ENCODE measurements at regions not wholly inside any gene's neighbourhood (a gene's known extent, or its start where the extent isn't known, plus 50 kb on each side); places are given as distances from the start of the nearest gene placed in this dataset.

DNA sequence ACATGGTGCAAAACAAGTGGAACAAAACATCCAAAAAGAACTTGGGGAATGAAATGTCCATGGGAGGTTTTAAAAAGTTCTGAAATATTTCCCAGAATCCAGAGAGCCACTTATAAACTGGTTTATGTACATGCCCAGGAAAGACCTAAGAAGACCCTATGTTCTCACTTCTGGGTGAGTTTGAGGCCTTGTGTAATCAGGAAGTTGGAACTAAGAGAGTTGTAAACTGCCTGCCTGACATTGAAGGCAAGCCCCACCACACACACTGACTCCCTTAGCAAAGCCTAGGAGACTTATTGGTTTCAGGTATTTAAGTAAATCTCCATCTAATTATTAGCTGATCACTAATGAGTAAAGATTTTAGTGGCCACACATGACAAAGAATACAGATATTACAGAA lies 142.5 kb downstream of the LRIG3 start:
- H3K27ac ChIP-seq, result no peak overlapping the region
- no peak for TF ChIP-seq Cebpa-rat (IDR thresholded peaks at IDR 0.05)
- H4K20me1 ChIP-seq, result no peaks in the 10 kb centered on the region
- no peak overlapping the region for H3K4me3 ChIP-seq
- H3K4me1 ChIP-seq, result peaks cover 0 to 6% (median 0%) of the 10 kb centered on the region in 10 experiments; a peak in 2 of 20 replicates
- no peak overlapping the region for H3K9ac ChIP-seq
- no peak overlapping the region for H3K4me2 ChIP-seq
- H3K27me3 ChIP-seq, result no peaks in the 10 kb centered on the region
- H3K9me3 ChIP-seq (replicated peaks in 1 of 11), result no peaks in the 10 kb centered on the region
- no peaks in the 10 kb centered on the region for H3K36me3 ChIP-seq

DNA sequence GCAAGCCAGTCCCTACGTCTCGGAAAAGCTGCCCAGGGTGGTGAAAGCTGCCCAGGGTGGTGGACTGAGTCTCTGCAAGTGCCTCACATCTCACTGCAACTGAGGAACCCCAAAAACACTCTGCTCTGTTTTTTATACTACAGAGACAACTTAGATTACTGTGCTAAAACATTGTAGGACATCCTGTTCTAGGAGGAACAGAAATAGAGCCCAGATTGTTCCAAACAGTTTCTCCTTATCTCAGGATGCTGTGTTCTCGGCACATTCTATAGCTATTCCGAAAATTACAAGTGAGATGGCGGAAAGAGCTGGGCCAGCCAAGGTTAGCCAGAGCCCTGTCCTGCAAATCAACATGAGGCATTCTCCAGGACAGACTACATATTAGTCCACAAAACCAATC lies 138.7 kb downstream of the LRIG3 start:
- H3K4me1 ChIP-seq, result no peaks in the 10 kb centered on the region
- no peak for TF ChIP-seq Cebpa-rat (IDR thresholded peaks at IDR 0.05)
- no peak overlapping the region for H3K27ac ChIP-seq

DNA sequence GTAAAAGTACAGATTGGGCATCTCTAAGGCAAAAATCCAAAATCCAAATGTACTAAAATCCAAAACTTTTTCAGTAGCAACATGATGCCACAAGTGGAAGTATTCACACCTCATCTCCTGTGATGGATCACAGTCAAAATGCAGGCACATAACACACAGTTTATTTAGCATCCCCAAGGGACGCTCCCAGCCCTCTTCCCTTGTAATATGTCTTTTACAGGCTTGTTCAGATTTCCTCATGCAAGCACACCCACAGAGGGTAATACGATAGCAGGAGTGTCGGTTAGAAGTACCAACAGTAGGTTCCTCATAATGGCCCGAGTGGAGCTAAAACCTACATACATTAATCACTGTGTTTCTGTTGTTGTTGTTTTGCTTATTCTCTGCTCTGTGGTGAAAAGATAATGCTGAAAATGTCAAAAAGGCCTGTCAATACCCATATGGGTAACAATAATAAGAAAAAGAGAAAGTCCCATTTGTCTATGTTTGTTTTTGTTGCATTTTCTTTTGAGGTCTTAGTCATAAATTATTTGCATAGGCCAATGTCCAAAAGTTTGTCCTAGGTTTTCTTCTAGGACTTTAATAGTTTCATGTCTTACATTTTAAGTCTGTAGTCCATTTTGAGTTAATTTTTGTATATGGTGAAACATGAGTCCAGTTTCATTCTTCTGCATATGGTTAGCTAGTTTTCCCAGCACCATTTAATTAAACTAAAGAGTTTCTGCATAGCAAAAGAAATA lies 133.1 kb downstream of the LRIG3 start:
- H3K9me3 ChIP-seq (replicated peaks in 1 of 11), result 0 out of 22 replicates have a peak, but pooled peaks cover 0 to 6% (median 0%) of the 10 kb centered on the region in 11 experiments
- no peak overlapping the region for H3K27ac ChIP-seq
- no peaks in the 10 kb centered on the region for H3K36me3 ChIP-seq
- no peaks in the 10 kb centered on the region for H4K20me1 ChIP-seq
- no peak overlapping the region for H3K9ac ChIP-seq
- no peak for TF ChIP-seq Cebpa-rat (IDR thresholded peaks at IDR 0.05)
- H3K4me3 ChIP-seq, result no peak overlapping the region
- no peaks in the 10 kb centered on the region for H3K27me3 ChIP-seq
- H3K4me2 ChIP-seq, result no peak overlapping the region
- no peaks in the 10 kb centered on the region for H3K4me1 ChIP-seq

More for the DNA sequence above, 138.7 kb downstream of the LRIG3 start:
- Histone ChIP-seq H3K9ac (no peak overlapping the region), H3K9me3 (replicated peaks in 1 of 11) (no peaks in the 10 kb centered on the region), H3K4me2 (no peak overlapping the region), H3K36me3 (no peaks in the 10 kb centered on the region), H3K4me3 (no peak overlapping the region), H4K20me1 (no peaks in the 10 kb centered on the region), H3K27me3 (no peaks in the 10 kb centered on the region)

DNA sequence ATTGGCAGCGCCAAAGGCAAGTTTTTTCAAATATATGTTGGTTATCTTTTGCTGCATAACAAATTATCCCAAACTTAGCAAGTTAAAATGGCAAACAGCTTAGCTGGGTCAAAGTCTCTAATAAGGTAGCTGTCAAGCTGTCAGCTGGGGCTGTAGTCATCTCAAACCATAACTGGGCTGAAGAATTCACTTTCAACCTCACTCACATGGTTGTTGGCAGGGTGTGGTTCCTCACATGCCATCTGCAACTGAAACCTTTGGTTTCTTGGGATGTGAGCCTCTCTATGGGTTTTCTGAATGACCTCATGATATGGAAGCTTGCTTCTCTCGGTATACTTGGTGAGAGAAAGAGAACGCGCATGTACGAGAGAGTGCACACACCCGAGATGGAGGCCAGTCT lies 125.4 kb downstream of the LRIG3 start:
- Histone ChIP-seq H3K4me3 (no peak overlapping the region), H3K9me3 (replicated peaks in 1 of 11) (peaks cover 4 to 14% (median 8%) of the 10 kb centered on the region in 11 experiments; a peak in 12 of 22 replicates), H3K36me3 (no peaks in the 10 kb centered on the region), H3K9ac (no peak overlapping the region), H4K20me1 (no peaks in the 10 kb centered on the region), H3K4me1 (peaks cover 0 to 2% (median 0%) of the 10 kb centered on the region in 10 experiments; a peak in 7 of 20 replicates), H3K27ac (no peak overlapping the region), H3K27me3 (no peaks in the 10 kb centered on the region), H3K4me2 (no peak overlapping the region)
- no peak for TF ChIP-seq Cebpa-rat (IDR thresholded peaks at IDR 0.05)

DNA sequence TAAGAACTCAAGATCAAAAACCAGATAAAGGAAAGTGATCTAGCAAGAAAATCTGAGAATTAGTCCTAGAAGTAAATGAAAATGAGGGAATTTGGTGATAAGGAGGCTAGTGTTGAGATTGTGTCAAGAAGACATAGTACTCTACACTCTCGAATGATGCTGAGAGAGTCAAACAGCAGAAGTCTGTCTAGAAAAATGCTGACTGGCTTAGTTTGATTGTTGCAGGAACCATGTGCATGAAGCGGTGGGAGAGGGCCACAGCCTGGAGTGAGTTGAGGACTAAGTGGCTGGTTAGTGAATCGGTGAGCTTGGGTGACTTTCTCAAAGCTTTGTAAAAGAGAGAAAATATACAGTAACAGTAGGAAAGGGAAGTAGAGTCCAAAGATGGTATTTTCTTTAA lies 124.5 kb downstream of the LRIG3 start:
- no peaks in the 10 kb centered on the region for H3K36me3 ChIP-seq
- H4K20me1 ChIP-seq, result no peaks in the 10 kb centered on the region
- peaks cover 4 to 14% (median 8%) of the 10 kb centered on the region in 11 experiments; a peak in 12 of 22 replicates for H3K9me3 ChIP-seq (replicated peaks in 1 of 11)
- no peak overlapping the region for H3K9ac ChIP-seq
- H3K27me3 ChIP-seq, result no peaks in the 10 kb centered on the region
- no peak overlapping the region for H3K4me2 ChIP-seq
- H3K4me3 ChIP-seq, result no peak overlapping the region
- no peak for TF ChIP-seq Cebpa-rat (IDR thresholded peaks at IDR 0.05)
- H3K4me1 ChIP-seq, result peaks cover 0 to 9% (median 0%) of the 10 kb centered on the region in 10 experiments; a peak in 7 of 20 replicates
- no peak overlapping the region for H3K27ac ChIP-seq

DNA sequence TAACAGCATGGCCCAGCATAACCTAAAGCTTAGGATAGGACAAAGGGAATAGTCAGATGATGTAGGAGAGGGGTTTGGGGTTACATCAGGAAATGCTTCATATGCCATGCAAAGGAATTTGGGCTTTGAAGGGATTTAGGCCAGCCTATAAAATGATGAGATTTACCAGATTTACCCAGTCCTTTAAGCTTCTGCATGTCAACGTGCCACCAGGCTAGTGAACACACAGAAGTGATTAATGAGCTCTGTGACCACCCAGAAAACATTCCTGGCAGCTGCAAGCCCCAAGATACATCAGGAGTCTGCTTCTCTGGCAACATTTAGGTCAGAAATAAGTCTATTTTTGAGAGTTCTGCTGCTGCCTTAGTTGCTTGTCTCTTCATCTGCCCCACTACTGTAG lies 118.3 kb downstream of the LRIG3 start:
- Histone ChIP-seq H3K4me2 (no peak overlapping the region), H3K27ac (no peak overlapping the region), H3K36me3 (no peaks in the 10 kb centered on the region), H4K20me1 (no peaks in the 10 kb centered on the region), H3K27me3 (no peaks in the 10 kb centered on the region), H3K9ac (no peak overlapping the region), H3K4me3 (no peak overlapping the region), H3K9me3 (replicated peaks in 1 of 11) (peaks cover 4 to 14% (median 8%) of the 10 kb centered on the region in 11 experiments; a peak in 12 of 22 replicates), H3K4me1 (peaks cover 0 to 9% (median 0%) of the 10 kb centered on the region in 10 experiments; a peak in 7 of 20 replicates)
- TF ChIP-seq Cebpa-rat (IDR thresholded peaks at IDR 0.05), result no peak

DNA sequence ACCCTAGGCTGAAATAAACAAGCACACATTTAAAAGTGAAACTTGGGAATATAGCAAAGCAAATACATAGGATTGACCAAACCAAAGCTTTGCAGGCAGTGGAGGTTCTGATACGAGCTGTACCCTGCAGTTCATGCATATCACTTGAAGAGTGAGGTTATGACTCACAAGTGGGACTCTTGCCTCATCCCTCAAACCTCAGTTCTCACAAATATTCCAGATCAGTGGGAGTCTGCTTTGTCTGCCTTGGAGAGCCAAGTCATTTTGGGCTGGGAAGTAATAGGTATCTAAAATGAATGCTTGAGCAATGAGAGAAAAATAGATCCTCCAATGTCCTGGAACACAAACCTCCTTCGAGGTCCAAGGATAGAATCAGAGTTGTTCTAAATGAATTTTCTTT lies 116.4 kb downstream of the LRIG3 start:
- Histone ChIP-seq H4K20me1 (no peaks in the 10 kb centered on the region), H3K9me3 (replicated peaks in 1 of 11) (peaks cover 0 to 8% (median 7%) of the 10 kb centered on the region in 11 experiments; a peak in 10 of 22 replicates), H3K27me3 (no peaks in the 10 kb centered on the region), H3K9ac (no peak overlapping the region), H3K4me3 (no peak overlapping the region), H3K4me1 (peaks cover 0 to 9% (median 0%) of the 10 kb centered on the region in 10 experiments; a peak in 7 of 20 replicates), H3K4me2 (no peak overlapping the region), H3K27ac (no peak overlapping the region), H3K36me3 (no peaks in the 10 kb centered on the region)
- TF ChIP-seq Cebpa-rat (IDR thresholded peaks at IDR 0.05), result no peak

DNA sequence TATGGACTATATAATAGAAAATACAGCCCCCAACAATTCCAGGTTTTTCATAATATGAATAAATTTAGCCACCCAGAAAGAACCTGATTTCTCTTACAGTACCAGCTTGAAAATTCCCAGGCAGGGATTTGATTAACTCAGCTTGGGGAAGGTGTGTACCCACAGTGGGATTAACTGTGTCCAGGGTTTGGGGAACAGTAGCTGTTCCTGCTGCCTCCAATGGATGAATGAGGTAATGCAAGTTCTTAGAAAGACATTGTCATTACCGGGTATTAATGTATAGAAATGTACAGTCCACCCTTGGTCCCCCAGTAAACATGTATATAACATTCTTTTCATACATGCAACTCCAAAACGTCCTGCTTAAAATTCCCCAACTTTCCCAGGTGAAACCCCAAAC lies 115.6 kb downstream of the LRIG3 start:
- Histone ChIP-seq H3K9me3 (replicated peaks in 1 of 11) (peaks cover 0 to under 1% (median 0%) of the 10 kb centered on the region in 11 experiments; a peak in 1 of 22 replicates), H3K9ac (no peak overlapping the region), H3K4me3 (no peak overlapping the region), H3K4me2 (no peak overlapping the region), H4K20me1 (no peaks in the 10 kb centered on the region), H3K27ac (no peak overlapping the region), H3K27me3 (no peaks in the 10 kb centered on the region), H3K4me1 (peaks cover 0 to 8% (median 0%) of the 10 kb centered on the region in 10 experiments; a peak in 7 of 20 replicates), H3K36me3 (no peaks in the 10 kb centered on the region)
- no peak for TF ChIP-seq Cebpa-rat (IDR thresholded peaks at IDR 0.05)

DNA sequence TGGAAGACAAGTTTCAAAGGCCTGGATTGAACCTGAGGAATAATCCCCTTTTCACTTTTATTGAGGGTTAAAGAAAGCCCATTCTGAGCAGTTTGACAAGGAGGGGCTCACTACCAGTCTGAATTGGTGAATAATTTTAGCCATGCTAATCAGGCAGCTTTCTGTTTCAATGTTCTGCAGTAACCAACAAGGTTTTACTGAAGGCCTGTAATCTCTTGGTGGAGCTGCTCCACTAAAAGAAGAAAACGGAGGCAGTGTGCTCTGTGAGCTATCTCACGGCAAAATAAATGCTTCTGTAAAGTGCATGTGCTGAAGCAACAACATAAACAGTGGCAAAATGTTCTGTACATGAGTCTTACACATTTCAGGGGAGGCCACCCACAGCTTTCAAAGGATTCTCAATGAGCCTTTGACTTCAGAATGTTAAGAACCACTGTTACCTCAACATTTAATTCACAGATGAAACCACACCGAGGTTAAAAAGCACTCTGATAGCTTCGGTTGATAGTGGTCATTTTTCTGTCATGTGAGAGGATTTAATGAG lies 111.2 kb downstream of the LRIG3 start:
- no peaks in the 10 kb centered on the region for H4K20me1 ChIP-seq
- H3K9ac ChIP-seq, result no peak overlapping the region
- peaks cover 0 to 6% (median 0%) of the 10 kb centered on the region in 10 experiments; a peak in 1 of 20 replicates for H3K4me1 ChIP-seq
- no peak overlapping the region for H3K27ac ChIP-seq
- H3K4me3 ChIP-seq, result no peak overlapping the region
- no peaks in the 10 kb centered on the region for H3K36me3 ChIP-seq
- no peak overlapping the region for H3K4me2 ChIP-seq
- TF ChIP-seq Cebpa-rat (IDR thresholded peaks at IDR 0.05), result no peak
- no peaks in the 10 kb centered on the region for H3K9me3 ChIP-seq (replicated peaks in 1 of 11)
- H3K27me3 ChIP-seq, result no peaks in the 10 kb centered on the region
